ENCODE measurements at regions not wholly inside any gene's neighbourhood (a gene's known extent, or its start where the extent isn't known, plus 50 kb on each side); places are given as distances from the start of the nearest gene placed in this dataset.

DNA sequence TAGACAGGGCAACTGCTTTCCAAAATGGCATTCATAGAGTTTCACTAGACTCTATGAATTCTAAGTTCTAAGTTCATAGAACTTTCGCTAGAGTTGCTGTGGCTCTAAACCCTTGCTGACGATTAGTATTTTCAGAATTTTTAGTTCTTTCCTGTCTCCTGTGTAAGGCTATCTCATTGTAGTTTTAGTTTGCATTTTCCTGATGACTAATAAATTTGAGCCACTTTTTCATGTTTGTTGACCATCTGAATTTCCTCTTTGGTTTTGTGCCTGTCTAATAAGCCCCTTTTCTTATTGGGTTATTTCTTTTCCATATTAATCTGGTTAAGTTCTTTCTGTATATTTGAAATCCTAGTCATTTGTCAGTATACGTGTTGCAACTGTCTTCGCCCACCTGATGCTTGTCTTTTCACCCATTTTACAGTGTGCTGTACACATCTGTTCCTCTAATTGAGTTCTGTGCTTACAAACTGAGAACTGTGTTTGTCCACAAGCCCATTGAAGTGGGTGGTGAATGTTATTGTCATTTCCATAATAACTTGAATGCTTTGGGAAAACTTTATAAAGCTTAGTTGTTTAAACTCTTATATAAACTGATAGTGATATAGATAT is 177.7 kb upstream of the CDYL start:
- 84 to 88% methylated on average over 4 of the region's 4 CpGs for WGBS, 2 donors
- Histone ChIP-seq H3K36me3 (no peaks in the 10 kb centered on the region), H3K27ac (no peak overlapping the region), H3K4me3 (no peak overlapping the region), H3K9me3 (no peaks in the 10 kb centered on the region), H3K4me1 (peaks cover 0 to 7% (median 6%) of the 10 kb centered on the region in 4 donors), H3K27me3 (no peaks in the 10 kb centered on the region)
- TF ChIP-seq POLR2A (IDR thresholded peaks at IDR 0.05) (no peak), POLR2AphosphoS5 (IDR thresholded peaks at IDR 0.05) (no peak), EP300 (IDR thresholded peaks at IDR 0.05) (no peak)
- TF ChIP-seq, protein P1, sequence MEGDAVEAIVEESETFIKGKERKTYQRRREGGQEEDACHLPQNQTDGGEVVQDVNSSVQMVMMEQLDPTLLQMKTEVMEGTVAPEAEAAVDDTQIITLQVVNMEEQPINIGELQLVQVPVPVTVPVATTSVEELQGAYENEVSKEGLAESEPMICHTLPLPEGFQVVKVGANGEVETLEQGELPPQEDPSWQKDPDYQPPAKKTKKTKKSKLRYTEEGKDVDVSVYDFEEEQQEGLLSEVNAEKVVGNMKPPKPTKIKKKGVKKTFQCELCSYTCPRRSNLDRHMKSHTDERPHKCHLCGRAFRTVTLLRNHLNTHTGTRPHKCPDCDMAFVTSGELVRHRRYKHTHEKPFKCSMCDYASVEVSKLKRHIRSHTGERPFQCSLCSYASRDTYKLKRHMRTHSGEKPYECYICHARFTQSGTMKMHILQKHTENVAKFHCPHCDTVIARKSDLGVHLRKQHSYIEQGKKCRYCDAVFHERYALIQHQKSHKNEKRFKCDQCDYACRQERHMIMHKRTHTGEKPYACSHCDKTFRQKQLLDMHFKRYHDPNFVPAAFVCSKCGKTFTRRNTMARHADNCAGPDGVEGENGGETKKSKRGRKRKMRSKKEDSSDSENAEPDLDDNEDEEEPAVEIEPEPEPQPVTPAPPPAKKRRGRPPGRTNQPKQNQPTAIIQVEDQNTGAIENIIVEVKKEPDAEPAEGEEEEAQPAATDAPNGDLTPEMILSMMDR (IDR thresholded peaks at IDR 0.05): no peak
- DNase-seq (no peak), ATAC-seq (ENCODE audit: low FRiP score in 2 of 2) (no peak)

DNA sequence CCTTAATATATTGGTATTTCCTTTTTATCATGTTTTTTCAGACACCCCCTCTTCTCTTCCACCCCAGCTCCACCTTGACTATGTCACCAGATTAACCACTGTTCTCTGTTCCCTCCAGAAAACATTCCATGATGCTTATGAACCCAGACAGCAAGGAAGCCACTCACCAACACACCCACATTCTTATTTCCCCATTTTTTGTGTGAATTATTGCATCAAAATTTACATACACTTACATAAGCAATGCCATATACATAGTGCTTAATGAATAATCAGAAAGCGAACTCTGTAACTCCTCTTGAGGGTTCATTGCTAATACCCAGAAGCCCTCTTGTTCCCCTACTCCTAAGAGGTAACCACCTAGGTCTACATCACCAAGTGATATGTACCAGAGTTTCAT is 182.3 kb upstream of the CDYL start:
- no peak for DNase-seq
- WGBS, 2 donors: 88 to 97% methylated on average over 1 of the region's 1 CpG
- TF ChIP-seq POLR2A (IDR thresholded peaks at IDR 0.05): no peak
- no peak for TF ChIP-seq EP300 (IDR thresholded peaks at IDR 0.05)
- no peak for TF ChIP-seq POLR2AphosphoS5 (IDR thresholded peaks at IDR 0.05)
- TF ChIP-seq, protein P1 (IDR thresholded peaks at IDR 0.05): no peak
- ATAC-seq (ENCODE audit: low FRiP score in 2 of 2): no peak
- no peaks in the 10 kb centered on the region for H3K9me3 ChIP-seq
- no peak overlapping the region for H3K4me3 ChIP-seq
- no peaks in the 10 kb centered on the region for H3K36me3 ChIP-seq
- no peaks in the 10 kb centered on the region for H3K27me3 ChIP-seq
- no peaks in the 10 kb centered on the region for H3K4me1 ChIP-seq
- no peak overlapping the region for H3K27ac ChIP-seq

DNA sequence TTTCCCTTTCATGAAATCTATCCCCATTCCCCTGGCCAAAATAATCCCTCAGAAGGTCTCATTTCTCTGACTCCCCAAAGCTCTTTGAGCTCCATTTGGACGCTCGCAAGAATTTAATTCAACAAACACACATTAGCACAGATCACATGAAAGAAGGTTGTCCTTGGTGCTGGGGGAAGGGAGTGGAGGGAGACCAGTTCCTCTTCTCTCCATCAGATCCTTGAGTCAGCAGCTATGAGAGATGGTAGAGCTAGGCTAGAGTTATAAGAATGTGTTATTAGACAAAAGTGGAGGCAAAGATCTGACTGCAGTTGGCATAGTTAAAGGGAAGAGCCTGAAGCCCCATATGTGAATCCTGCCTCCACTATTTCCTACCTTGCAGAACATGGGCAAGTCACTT is 184.2 kb upstream of the CDYL start:
- Histone ChIP-seq H3K4me3 (no peak overlapping the region), H3K9me3 (no peaks in the 10 kb centered on the region), H3K27me3 (no peaks in the 10 kb centered on the region), H3K4me1 (no peaks in the 10 kb centered on the region), H3K27ac (no peak overlapping the region), H3K36me3 (no peaks in the 10 kb centered on the region)
- no peak for DNase-seq
- no peak for TF ChIP-seq POLR2AphosphoS5 (IDR thresholded peaks at IDR 0.05)
- TF ChIP-seq, protein P1 (IDR thresholded peaks at IDR 0.05): no peak
- TF ChIP-seq POLR2A (IDR thresholded peaks at IDR 0.05): no peak
- no peak for TF ChIP-seq EP300 (IDR thresholded peaks at IDR 0.05)
- WGBS, 2 donors: 83 to 100% methylated on average over 2 of the region's 2 CpGs
- ATAC-seq (ENCODE audit: low FRiP score in 2 of 2): no peak

DNA sequence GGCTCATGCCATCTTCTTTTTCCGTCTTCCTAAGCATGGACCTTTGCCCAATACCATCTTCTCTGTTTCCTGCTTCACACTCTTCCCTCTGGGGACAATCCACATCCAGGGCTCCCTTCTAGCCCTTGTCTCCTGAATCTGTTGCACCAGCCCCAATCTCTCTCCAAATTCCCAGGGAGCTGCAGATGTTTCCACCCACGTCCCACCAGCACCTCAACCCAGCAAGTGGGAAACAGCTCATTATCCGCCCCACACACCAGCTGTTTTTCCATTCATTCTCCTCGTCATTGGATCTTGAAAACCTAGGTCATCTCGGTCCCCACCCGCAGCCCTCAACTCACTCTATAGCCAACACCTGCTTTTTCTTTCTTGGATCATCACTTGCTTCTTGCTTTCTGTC is 185.0 kb upstream of the CDYL start:
- Histone ChIP-seq H3K36me3 (no peaks in the 10 kb centered on the region), H3K27ac (no peak overlapping the region), H3K9me3 (no peaks in the 10 kb centered on the region), H3K4me3 (no peak overlapping the region), H3K4me1 (no peaks in the 10 kb centered on the region), H3K27me3 (no peaks in the 10 kb centered on the region)
- DNase-seq: no peak
- no peak for TF ChIP-seq POLR2AphosphoS5 (IDR thresholded peaks at IDR 0.05)
- TF ChIP-seq, protein P1 (IDR thresholded peaks at IDR 0.05): no peak
- TF ChIP-seq EP300 (IDR thresholded peaks at IDR 0.05): no peak
- no peak for TF ChIP-seq POLR2A (IDR thresholded peaks at IDR 0.05)
- WGBS, 2 donors: 87 to 94% methylated on average over 6 of the region's 6 CpGs
- no peak for ATAC-seq (ENCODE audit: low FRiP score in 2 of 2)

DNA sequence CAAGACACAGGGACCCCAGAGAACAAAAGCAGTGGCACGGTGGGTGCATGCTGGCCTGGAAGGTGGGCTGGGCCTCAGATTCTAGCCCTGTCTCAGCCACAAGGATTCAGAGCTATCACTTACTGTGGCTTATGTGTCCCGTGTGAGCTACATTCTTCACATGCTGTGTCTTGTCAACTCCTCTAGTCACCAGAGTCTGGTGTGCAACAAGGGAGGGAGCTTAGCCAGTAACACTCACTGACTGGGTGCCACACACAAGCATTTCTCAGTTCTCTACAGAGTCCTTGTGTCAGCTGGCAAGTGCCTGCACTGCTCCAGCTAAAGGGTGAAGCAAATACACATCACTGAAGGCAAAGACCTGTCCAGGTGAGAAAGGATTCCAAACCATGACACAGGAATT is 186.9 kb upstream of the CDYL start:
- WGBS, 2 donors: 63 to 76% methylated on average over 1 to 2 of the region's 2 CpGs
- H3K36me3 ChIP-seq: no peaks in the 10 kb centered on the region

More for the DNA sequence above, 186.9 kb upstream of the CDYL start:
- no peak for TF ChIP-seq POLR2AphosphoS5 (IDR thresholded peaks at IDR 0.05)
- TF ChIP-seq, protein P1 (IDR thresholded peaks at IDR 0.05): no peak
- no peak for TF ChIP-seq EP300 (IDR thresholded peaks at IDR 0.05)
- no peak for TF ChIP-seq POLR2A (IDR thresholded peaks at IDR 0.05)
- ATAC-seq (ENCODE audit: low FRiP score in 2 of 2): no peak
- Histone ChIP-seq H3K4me3 (no peak overlapping the region), H3K4me1 (no peaks in the 10 kb centered on the region), H3K27ac (no peak overlapping the region), H3K9me3 (no peaks in the 10 kb centered on the region), H3K27me3 (no peaks in the 10 kb centered on the region)
- DNase-seq: no peak
